Dermis blood vessel endothelial cell (primary cell): ENCODE measurements at regions not wholly inside any gene's neighbourhood (a gene's known extent, or its start where the extent isn't known, plus 50 kb on each side); places are given as distances from the start of the nearest gene placed in this dataset.
"Not testable (repeated sequence)": the region's sequence is repeated elsewhere in the genome, so short reads cannot be mapped to it uniquely, and the experiment has no call there.

Experiments
- DNase-seq: peaks from one replicate; pipeline ENCODE4 v3.0.0; 2010

GRCh38 chr1:109857702-109858101 is 52.9 kb upstream of the CSF1 start:
- DNase-seq, result not testable (repeated sequence)

GRCh38 chr1:109855986-109856385 is 54.7 kb upstream of the CSF1 start:
- not testable (repeated sequence) for DNase-seq

GRCh38 chr1:109853972-109854371 is 56.7 kb upstream of the CSF1 start:
- DNase-seq, result not testable (repeated sequence)

- peak; percentile 83 for DNase-seq
Observed at GRCh38 chr1:109852221-109853015, 58.2 kb upstream of the CSF1 start.

- DNase-seq, result no peak
Observed at GRCh38 chr1:109850827-109851226, 59.8 kb upstream of the CSF1 start.

GRCh38 chr1:109850194-109850593 is 60.5 kb upstream of the CSF1 start:
- no peak for DNase-seq

- no peak for DNase-seq
Observed at GRCh38 chr1:109849655-109850054, 61.0 kb upstream of the CSF1 start.

GRCh38 chr1:109847251-109847650 is 63.4 kb upstream of the CSF1 start:
- DNase-seq, result no peak

- no peak for DNase-seq
Observed at GRCh38 chr1:109846846-109847245, 63.8 kb upstream of the CSF1 start.

- no peak for DNase-seq
Observed at GRCh38 chr1:109846162-109846561, 64.5 kb upstream of the CSF1 start.

GRCh38 chr1:109845658-109846057 is 65.0 kb upstream of the CSF1 start:
- no peak for DNase-seq

GRCh38 chr1:109844609-109845008 is 66.0 kb upstream of the CSF1 start:
- no peak for DNase-seq

GRCh38 chr1:109840011-109840629 is 70.5 kb upstream of the CSF1 start:
- DNase-seq, result no peak

GRCh38 chr1:109839276-109839675 is 71.4 kb upstream of the CSF1 start:
- DNase-seq, result not testable (repeated sequence)

GRCh38 chr1:109838838-109839240 is 71.8 kb upstream of the CSF1 start:
- DNase-seq, result peak; percentile 43

GRCh38 chr1:109837852-109838570 is 72.6 kb upstream of the CSF1 start:
- DNase-seq, result no peak

GRCh38 chr1:109835645-109836044 is 71.9 kb upstream of the EPS8L3 start:
- DNase-seq, result not testable (repeated sequence)

- DNase-seq, result no peak
Observed at GRCh38 chr1:109834951-109835350, 71.2 kb upstream of the EPS8L3 start.

- DNase-seq, result no peak
Observed at GRCh38 chr1:109832945-109833344, 69.2 kb upstream of the EPS8L3 start.

- no peak for DNase-seq
Observed at GRCh38 chr1:109828756-109829505, 65.2 kb upstream of the EPS8L3 start.

- DNase-seq, result no peak
Observed at GRCh38 chr1:109827986-109828385, 64.3 kb upstream of the EPS8L3 start.

- DNase-seq, result no peak
Observed at GRCh38 chr1:109827466-109827865, 63.7 kb upstream of the EPS8L3 start.

GRCh38 chr1:109826930-109827349 is 63.2 kb upstream of the EPS8L3 start:
- no peak for DNase-seq
